Ishikawa (cell line): ENCODE measurements at regions not wholly inside any gene's neighbourhood (a gene's known extent, or its start where the extent isn't known, plus 50 kb on each side); places are given as distances from the start of the nearest gene placed in this dataset.

ENCODE experiments used
- CEBPB ChIP-seq: IDR thresholded peaks from 2 replicates; pipeline ENCODE4 v1.6.1; 2012
- CREB1 ChIP-seq: IDR thresholded peaks from 2 replicates; pipeline ENCODE4 v1.6.1; 2012; ENCODE audit warnings: low read depth
- EGR1 ChIP-seq: IDR thresholded peaks from 2 replicates; pipeline ENCODE4 v1.6.1; 2012
- EP300 ChIP-seq: IDR thresholded peaks from 2 replicates; pipeline ENCODE4 v1.6.1; 2012; ENCODE audit warnings: borderline replicate concordance
- FOXM1 ChIP-seq: IDR thresholded peaks from 2 replicates; pipeline ENCODE4 v1.6.1; 2012; ENCODE audit warnings: low read depth, borderline replicate concordance
- MAX ChIP-seq: IDR thresholded peaks from 2 replicates; pipeline ENCODE4 v1.6.1; 2012
- NFIC ChIP-seq: IDR thresholded peaks from 2 replicates; pipeline ENCODE4 v1.6.1; 2012
- RAD21 ChIP-seq: IDR thresholded peaks from 2 replicates; pipeline ENCODE4 v1.6.1; 2012; ENCODE audit warnings: low read depth
- REST ChIP-seq: IDR thresholded peaks from 2 replicates; pipeline ENCODE4 v1.6.1; 2012; ENCODE audit warnings: low read depth, mild to moderate bottlenecking
- TAF1 ChIP-seq: IDR thresholded peaks from 2 replicates; pipeline ENCODE4 v1.6.1; 2012; ENCODE audit warnings: low read depth, mild to moderate bottlenecking
- TCF12 ChIP-seq: IDR thresholded peaks from 2 replicates; pipeline ENCODE4 v1.6.1; 2012; ENCODE audit warnings: low read depth
- TEAD4 ChIP-seq: IDR thresholded peaks from 2 replicates; pipeline ENCODE4 v1.6.1; 2012
- USF1 ChIP-seq: IDR thresholded peaks from 2 replicates; pipeline ENCODE4 v1.6.1; 2012
- YY1 ChIP-seq: IDR thresholded peaks from 2 replicates; pipeline ENCODE4 v1.6.1; 2012; ENCODE audit warnings: low read depth
- ZBTB7A ChIP-seq: IDR thresholded peaks from 2 replicates; pipeline ENCODE4 v1.6.1; 2012; ENCODE audit warnings: low read depth

- no peak for TF ChIP-seq CREB1
- no peak for TF ChIP-seq EP300
- TF ChIP-seq TAF1, result no peak
- no peak for TF ChIP-seq MAX
- no peak for TF ChIP-seq USF1
- no peak for TF ChIP-seq ZBTB7A
- TF ChIP-seq YY1, result no peak
- TF ChIP-seq TCF12, result no peak
- TF ChIP-seq RAD21, result no peak
- no peak for TF ChIP-seq REST
- TF ChIP-seq CEBPB, result no peak
- TF ChIP-seq NFIC, result no peak
- no peak for TF ChIP-seq TEAD4
- TF ChIP-seq EGR1, result no peak
- TF ChIP-seq FOXM1, result no peak
Measured at GRCh38 chr5:67793418-67793817, 422.1 kb upstream of the PIK3R1 start.

- TF ChIP-seq TEAD4 (no peak), REST (no peak), TAF1 (no peak), MAX (no peak), CREB1 (no peak)
Measured at GRCh38 chr5:67792891-67793290, 422.7 kb upstream of the PIK3R1 start.

GRCh38 chr5:67790390-67790789, 425.2 kb upstream of the PIK3R1 start:
- TF ChIP-seq TEAD4, result no peak

- TF ChIP-seq USF1 (no peak), REST (no peak), EGR1 (no peak), YY1 (no peak), ZBTB7A (no peak), MAX (no peak)
Measured at GRCh38 chr5:67774786-67775185, 440.8 kb upstream of the PIK3R1 start.

GRCh38 chr5:67774267-67774552, 441.3 kb upstream of the PIK3R1 start:
- TF ChIP-seq CREB1, result no peak
- TF ChIP-seq NFIC, result no peak
- no peak for TF ChIP-seq TCF12
- TF ChIP-seq USF1, result no peak
- TF ChIP-seq TAF1, result no peak
